Prostate gland (tissue), 2 donors: ENCODE measurements at regions not wholly inside any gene's neighbourhood (a gene's known extent, or its start where the extent isn't known, plus 50 kb on each side); places are given as distances from the start of the nearest gene placed in this dataset.

Experiments
- CTCF ChIP-seq, 4 experiments: fragments of 200-600 bp in 2 of 4; fragments of 450-650 bp in 2 of 4; sonication (generic) in 2 of 4; IDR thresholded peaks; 1 replicate in 3 of 4; 2 replicates in 1 of 4; pipeline ENCODE4 v1.5.1; 2016 to 2019; ENCODE audit warnings: antibody characterized with exemption in 4 of 4, mild to moderate bottlenecking in 2 of 4, moderate library complexity in 2 of 4
- POLR2A ChIP-seq: fragments of 450-650 bp; IDR thresholded peaks from one replicate; pipeline ENCODE4 v1.6.1; 2016; ENCODE audit warnings: antibody characterized with exemption, mild to moderate bottlenecking

GRCh38 chr6:40832691-40833090, 206.3 kb downstream of the UNC5CL start:
- TF ChIP-seq CTCF (IDR thresholded peaks at IDR 0.05) (no peak), POLR2A (no peak)
